A549 (cell line): ENCODE measurements at regions not wholly inside any gene's neighbourhood (a gene's known extent, or its start where the extent isn't known, plus 50 kb on each side); places are given as distances from the start of the nearest gene placed in this dataset.

Experiments used
- ATAC-seq, 2 experiments: fragments of 200-7000 bp in 1 of 2; fragments of >200 bp in 1 of 2; cut with Nextera tagmentation in 1 of 2; cut with Tn5 transposase in 1 of 2; 3 replicates each; pipeline versions ENCODE4 v1.8.0 to v1.9.1; 2018 to 2020; ENCODE audit warnings: mild to moderate bottlenecking in 1 of 2, moderate library complexity in 1 of 2
- CTCF ChIA-PET: fragments of 300-600 bp; sonication (Branson Sonifier 250); formaldehyde crosslinking; extraction: SDS; loops from one replicate; lab custom pipeline; 2021; ENCODE audit warnings: antibody characterized with exemption, inconsistent platforms; lab: Yijun Ruan, JAX
- POLR2A ChIA-PET: fragments of 350-600 bp; formaldehyde crosslinking; extraction: SDS; loops from one replicate; lab custom pipeline; 2021; ENCODE audit warnings: antibody characterized with exemption, inconsistent platforms; lab: Yijun Ruan, JAX
- DNase-seq, 2 experiments: peaks; one replicate each; pipeline versions ENCODE4 v3.0.0 to v3.0.0-alpha.2; 2011 to 2016; ENCODE audit warnings: low read depth in 1 of 2, low spot score in 1 of 2
- FAIRE-seq: peaks from 2 replicates; lab custom pipeline; 2011; peaks lifted over from hg19 to GRCh38; lab: Jason Lieb, UNC
- H3K27ac ChIP-seq, 2 experiments: fragments of >200 bp; sonication (Bioruptor Twin); formaldehyde crosslinking; 3 replicates each; pipeline ENCODE4 v1.5.1; 2016 to 2017
- H3K4me1 ChIP-seq: fragments of >200 bp; sonication (Bioruptor Twin); formaldehyde crosslinking; 3 replicates; pipeline ENCODE4 v1.6.1; 2016
- H3K4me2 ChIP-seq: fragments of >200 bp; sonication (Bioruptor Twin); formaldehyde crosslinking; 3 replicates; pipeline ENCODE4 v1.6.1; 2016
- H3K4me3 ChIP-seq: fragments of >200 bp; sonication (Bioruptor Twin); formaldehyde crosslinking; 3 replicates; pipeline ENCODE4 v1.5.1; 2016
- H3K9me3 ChIP-seq: fragments of >200 bp; sonication (Bioruptor Twin); formaldehyde crosslinking; 3 replicates; pipeline ENCODE4 v1.6.1; 2016
- CBX8 ChIP-seq: fragments of 200-600 bp; sonication (generic); IDR thresholded peaks from 2 replicates; pipeline ENCODE4 v1.6.1; 2016
- CHD4 ChIP-seq: fragments of 200-600 bp; sonication (generic); IDR thresholded peaks from 2 replicates; pipeline ENCODE4 v1.6.1; 2016; ENCODE audit warnings: antibody characterized with exemption, mild to moderate bottlenecking, borderline replicate concordance
- ESRRA ChIP-seq: fragments of 150-350 bp; IDR thresholded peaks from 2 replicates; pipeline ENCODE4 v1.6.1; 2014; ENCODE audit warnings: mild to moderate bottlenecking, low read length, borderline replicate concordance
- FOSB ChIP-seq: fragments of 250-450 bp; sonication (Bioruptor Pico); IDR thresholded peaks from 2 replicates; pipeline ENCODE4 v1.5.0; 2020; ENCODE audit warnings: mild to moderate bottlenecking, moderate library complexity
- FOSL2 ChIP-seq, 2 experiments: fragments of 450-650 bp in 1 of 2; fragments of >200 bp in 1 of 2; sonication (Bioruptor Twin) in 1 of 2; formaldehyde crosslinking; IDR thresholded peaks; 2 replicates each; pipeline versions ENCODE4 v1.5.0 to v1.6.1; 2016 to 2020; ENCODE audit warnings: mild to moderate bottlenecking in 1 of 2, moderate library complexity in 1 of 2
- HDAC2 ChIP-seq: fragments of 200-600 bp; sonication (generic); IDR thresholded peaks from 2 replicates; pipeline ENCODE4 v1.6.1; 2016
- HEYL ChIP-seq: fragments of 250-450 bp; sonication (Bioruptor Pico); IDR thresholded peaks from 2 replicates; pipeline ENCODE4 v1.8.0; 2021; ENCODE audit warnings: mild to moderate bottlenecking, moderate library complexity
- HOXA7 ChIP-seq: fragments of 250-450 bp; sonication (Bioruptor Pico); IDR thresholded peaks from 2 replicates; pipeline ENCODE4 v1.5.0; 2020; ENCODE audit warnings: mild to moderate bottlenecking, moderate library complexity
- HOXB13 ChIP-seq: fragments of 250-450 bp; sonication (Bioruptor Pico); IDR thresholded peaks from 2 replicates; pipeline ENCODE4 v1.5.0; 2020; ENCODE audit warnings: low read depth, mild to moderate bottlenecking, moderate library complexity
- JUN ChIP-seq, 2 experiments: fragments of >200 bp; sonication (Bioruptor Twin); formaldehyde crosslinking; IDR thresholded peaks; 2 replicates in 1 of 2; 3 replicates in 1 of 2; pipeline ENCODE4 v1.6.1; 2016 to 2017
- JUNB ChIP-seq: fragments of >200 bp; sonication (Bioruptor Twin); formaldehyde crosslinking; IDR thresholded peaks from 2 replicates; pipeline ENCODE4 v1.6.1; 2016
- KDM5A ChIP-seq: fragments of 200-600 bp; sonication (generic); IDR thresholded peaks from 2 replicates; pipeline ENCODE4 v1.6.1; 2016; ENCODE audit warnings: antibody characterized with exemption, mild to moderate bottlenecking
- MAFK ChIP-seq: fragments of 450-650 bp; IDR thresholded peaks from 2 replicates; pipeline ENCODE4 v1.6.1; 2014; ENCODE audit not compliant: partially characterized antibody
- MYC ChIP-seq: IDR thresholded peaks from 2 replicates; pipeline ENCODE4 v1.6.1; 2012; ENCODE audit warnings: mild to moderate bottlenecking, inconsistent platforms, low read length, improper control_type of control experiment, borderline replicate concordance
- NPAS2 ChIP-seq: fragments of 250-450 bp; sonication (Bioruptor Pico); IDR thresholded peaks from 2 replicates; pipeline ENCODE4 v1.8.0; 2022; ENCODE audit warnings: mild to moderate bottlenecking, moderate library complexity, borderline replicate concordance
- NR3C1 ChIP-seq: fragments of >200 bp; sonication (Bioruptor Twin); formaldehyde crosslinking; IDR thresholded peaks from 3 replicates; pipeline ENCODE4 v1.6.1; 2017
- PBX3 ChIP-seq: IDR thresholded peaks from 2 replicates; pipeline ENCODE4 v1.6.1; 2012
- PHF8 ChIP-seq: fragments of 200-600 bp; sonication (generic); IDR thresholded peaks from 2 replicates; pipeline ENCODE4 v1.6.1; 2016; ENCODE audit warnings: low read depth, mild to moderate bottlenecking, antibody characterized with exemption, moderate library complexity, borderline replicate concordance
- POLR2A ChIP-seq: IDR thresholded peaks from 2 replicates; pipeline ENCODE4 v1.6.1; 2012; ENCODE audit warnings: mild to moderate bottlenecking, low read length
- RARB ChIP-seq: fragments of 250-450 bp; sonication (Bioruptor Pico); IDR thresholded peaks from 2 replicates; pipeline ENCODE4 v1.8.0; 2021; ENCODE audit warnings: mild to moderate bottlenecking, moderate library complexity
- RFX5 ChIP-seq: fragments of 450-650 bp; IDR thresholded peaks from 2 replicates; pipeline ENCODE4 v1.7.1; 2014; ENCODE audit warnings: antibody characterized with exemption, mild to moderate bottlenecking, moderate library complexity
- SMC3 ChIP-seq: fragments of >200 bp; sonication (Bioruptor Twin); formaldehyde crosslinking; IDR thresholded peaks from 3 replicates; pipeline ENCODE4 v1.6.1; 2018; ENCODE audit warnings: inconsistent platforms
- SREBF2 ChIP-seq: fragments of 450-650 bp; IDR thresholded peaks from 2 replicates; pipeline ENCODE4 v1.6.1; 2014; ENCODE audit warnings: mild to moderate bottlenecking, moderate library complexity
- TP53 ChIP-seq: fragments of 250-450 bp; sonication (Bioruptor Pico); IDR thresholded peaks from 2 replicates; pipeline ENCODE4 v1.5.0; 2021; ENCODE audit warnings: mild to moderate bottlenecking, moderate library complexity
- ZFP36 ChIP-seq: fragments of 450-650 bp; IDR thresholded peaks from 2 replicates; pipeline ENCODE4 v1.6.1; 2014; ENCODE audit warnings: borderline replicate concordance; ENCODE audit not compliant: partially characterized antibody
- WGBS: methylation state at CpG from one replicate; pipeline ENCODE4 v1.1.6; 2017; ENCODE audit errors: missing lambda C conversion rate; 5-methylcytosine and 5-hydroxymethylcytosine counted together
- TF ChIP-seq, protein P1 (sequence below): fragments of >200 bp; sonication (Bioruptor Twin); formaldehyde crosslinking; IDR thresholded peaks from 2 replicates; pipeline ENCODE4 v1.6.1; 2016
- TF ChIP-seq, protein P2 (sequence below): IDR thresholded peaks from 2 replicates; pipeline ENCODE4 v1.6.1; 2012
- TF ChIP-seq, protein P3 (sequence below): fragments of 250-450 bp; sonication (Bioruptor Pico); IDR thresholded peaks from 2 replicates; pipeline ENCODE4 v1.5.0; 2021; ENCODE audit warnings: mild to moderate bottlenecking, moderate library complexity, borderline replicate concordance

DNA sequence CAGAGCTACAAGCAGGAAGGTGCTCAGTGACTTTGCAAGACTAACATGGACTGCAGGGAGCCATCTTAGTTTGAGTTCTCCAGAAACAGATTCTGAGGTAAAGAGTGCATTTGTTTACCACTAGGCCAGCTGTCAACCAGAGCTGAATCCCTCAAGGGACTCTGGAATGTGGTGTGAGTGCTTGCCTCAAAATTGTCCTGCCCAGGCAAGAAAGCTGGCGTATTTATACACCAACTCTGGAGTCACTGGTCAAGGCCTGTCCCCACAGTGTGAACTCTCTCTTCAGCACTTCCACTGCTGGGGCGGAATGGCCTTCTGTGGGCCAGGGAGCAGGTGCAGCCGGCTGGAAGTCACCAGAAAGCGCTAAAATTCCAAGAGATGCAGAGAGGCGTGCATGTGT lies 139.2 kb upstream of the TBCA start:
- WGBS: 83% methylated on average over 5 of the region's 5 CpGs
- Histone ChIP-seq H3K4me1 (no peaks in the 10 kb centered on the region), H3K4me2 (no peak overlapping the region), H3K9me3 (peaks cover 5% of the 10 kb centered on the region; the same call in 1 of the 3 replicates), H3K4me3 (no peak overlapping the region), H3K27ac (no peak overlapping the region)
- FAIRE-seq (no peak), ATAC-seq (no peak), DNase-seq (no peak)
- CTCF ChIA-PET: no interaction called here
- TF ChIP-seq FOSL2 (IDR thresholded peaks at IDR 0.05) (no peak), FOSL2 (CRISPR knock-in tag; IDR thresholded peaks at IDR 0.05) (no peak), CHD4 (no peak), POLR2A (no peak), PHF8 (no peak), NPAS2 (CRISPR knock-in tag) (no peak), PBX3 (no peak), MYC (no peak), FOSB (CRISPR knock-in tag) (no peak), RFX5 (no peak), NR3C1 (no peak), ESRRA (no peak), CBX8 (no peak), HDAC2 (no peak), TP53 (CRISPR knock-in tag) (no peak), ZFP36 (no peak), HEYL (CRISPR knock-in tag) (no peak)
- TF ChIP-seq, protein P1, sequence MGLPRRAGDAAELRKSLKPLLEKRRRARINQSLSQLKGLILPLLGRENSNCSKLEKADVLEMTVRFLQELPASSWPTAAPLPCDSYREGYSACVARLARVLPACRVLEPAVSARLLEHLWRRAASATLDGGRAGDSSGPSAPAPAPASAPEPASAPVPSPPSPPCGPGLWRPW: no peak
- POLR2A ChIA-PET: no interaction called here

DNA sequence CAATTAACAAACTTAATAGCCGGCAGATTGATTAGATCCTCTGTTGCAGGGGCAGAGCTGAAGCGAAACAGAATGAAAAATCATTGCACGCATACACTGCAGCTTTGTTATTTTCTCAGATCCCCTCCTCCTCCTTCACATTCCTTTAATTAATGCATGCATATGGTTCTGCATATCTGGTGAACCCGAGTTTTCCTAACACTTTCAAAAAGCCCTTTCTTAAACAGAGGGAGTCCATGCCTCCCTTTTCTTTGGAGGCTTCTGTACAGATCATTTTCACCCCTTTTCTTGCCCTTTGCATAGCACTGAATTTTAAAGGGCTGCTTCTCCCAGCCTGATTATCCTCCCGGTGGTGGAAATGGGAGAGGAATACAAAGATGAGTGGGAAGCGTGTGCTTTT lies 136.6 kb upstream of the TBCA start:
- TF ChIP-seq RARB (CRISPR knock-in tag) (no peak), JUNB (no peak), NR3C1 (no peak), KDM5A (no peak), MAFK (no peak), SMC3 (no peak), NPAS2 (CRISPR knock-in tag) (no peak), HDAC2 (no peak), POLR2A (no peak), HOXA7 (CRISPR knock-in tag) (no peak), CBX8 (no peak), SREBF2 (no peak), HOXB13 (CRISPR knock-in tag) (no peak), JUN (IDR thresholded peaks at IDR 0.05) (no peak), ZFP36 (no peak)
- TF ChIP-seq, protein P2, sequence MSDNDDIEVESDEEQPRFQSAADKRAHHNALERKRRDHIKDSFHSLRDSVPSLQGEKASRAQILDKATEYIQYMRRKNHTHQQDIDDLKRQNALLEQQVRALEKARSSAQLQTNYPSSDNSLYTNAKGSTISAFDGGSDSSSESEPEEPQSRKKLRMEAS: no peak
- TF ChIP-seq, protein P3, sequence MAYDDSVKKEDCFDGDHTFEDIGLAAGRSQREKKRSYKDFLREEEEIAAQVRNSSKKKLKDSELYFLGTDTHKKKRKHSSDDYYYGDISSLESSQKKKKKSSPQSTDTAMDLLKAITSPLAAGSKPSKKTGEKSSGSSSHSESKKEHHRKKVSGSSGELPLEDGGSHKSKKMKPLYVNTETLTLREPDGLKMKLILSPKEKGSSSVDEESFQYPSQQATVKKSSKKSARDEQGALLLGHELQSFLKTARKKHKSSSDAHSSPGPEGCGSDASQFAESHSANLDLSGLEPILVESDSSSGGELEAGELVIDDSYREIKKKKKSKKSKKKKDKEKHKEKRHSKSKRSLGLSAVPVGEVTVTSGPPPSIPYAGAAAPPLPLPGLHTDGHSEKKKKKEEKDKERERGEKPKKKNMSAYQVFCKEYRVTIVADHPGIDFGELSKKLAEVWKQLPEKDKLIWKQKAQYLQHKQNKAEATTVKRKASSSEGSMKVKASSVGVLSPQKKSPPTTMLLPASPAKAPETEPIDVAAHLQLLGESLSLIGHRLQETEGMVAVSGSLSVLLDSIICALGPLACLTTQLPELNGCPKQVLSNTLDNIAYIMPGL (CRISPR knock-in tag): no peak
- 55% methylated on average over 6 of the region's 6 CpGs for WGBS
- no peak for ATAC-seq

More for the DNA sequence above, 136.6 kb upstream of the TBCA start:
- H3K4me2 ChIP-seq: no peak overlapping the region
- FAIRE-seq (no peak), DNase-seq (no peak)
- peaks cover 5% of the 10 kb centered on the region; the same call in 1 of the 3 replicates for H3K9me3 ChIP-seq
- no peak overlapping the region for H3K4me3 ChIP-seq
- H3K27ac ChIP-seq: no peak overlapping the region
- POLR2A ChIA-PET: no interaction called here
- CTCF ChIA-PET: no interaction called here
- no peaks in the 10 kb centered on the region for H3K4me1 ChIP-seq
